ENCODE measurements at regions not wholly inside any gene's neighbourhood (a gene's known extent, or its start where the extent isn't known, plus 50 kb on each side); places are given as distances from the start of the nearest gene placed in this dataset.

DNA sequence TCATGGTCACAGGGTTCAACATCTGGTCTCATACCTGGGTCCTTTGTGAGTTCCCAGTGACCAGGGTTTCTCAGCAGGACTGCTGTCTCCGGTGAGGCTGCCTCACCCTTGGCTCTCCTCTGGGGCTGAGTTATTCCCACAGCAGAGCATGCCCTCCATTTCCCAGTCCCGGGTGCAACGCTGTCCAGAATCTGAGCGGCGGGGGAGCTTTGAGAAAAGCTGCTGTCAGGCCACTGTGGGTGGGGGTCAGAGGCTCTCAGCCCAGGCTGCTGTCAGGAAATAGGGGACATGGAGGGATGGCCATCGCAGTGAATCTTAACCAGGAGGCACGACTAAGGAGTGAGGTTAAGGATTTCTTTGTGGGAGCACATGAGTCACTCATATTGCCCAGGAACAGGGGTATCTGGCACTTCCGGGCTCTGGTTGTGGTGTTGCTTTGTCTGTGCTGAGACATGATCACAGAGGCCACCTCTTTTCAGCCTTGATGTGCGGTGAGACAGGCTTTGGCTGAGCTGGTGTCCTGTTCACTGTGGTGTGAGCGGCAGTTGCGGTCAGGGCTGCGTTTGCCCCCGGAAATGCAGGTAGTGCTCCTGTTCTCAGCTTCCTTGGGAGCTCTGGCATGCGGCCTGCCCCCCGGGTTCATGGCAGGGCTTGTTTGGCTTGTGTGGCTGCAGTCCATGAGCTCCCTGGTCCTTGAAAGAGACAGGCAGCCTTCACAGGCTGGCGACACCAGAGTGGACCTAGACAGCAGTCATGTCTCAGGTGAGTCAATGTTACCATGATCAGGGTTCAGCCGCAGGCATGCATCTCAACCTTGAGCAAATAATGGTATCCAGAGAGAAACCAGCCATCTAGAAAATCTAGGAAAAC lies 310.7 kb upstream of the MYT1L start:
- TF ChIP-seq, protein P1, sequence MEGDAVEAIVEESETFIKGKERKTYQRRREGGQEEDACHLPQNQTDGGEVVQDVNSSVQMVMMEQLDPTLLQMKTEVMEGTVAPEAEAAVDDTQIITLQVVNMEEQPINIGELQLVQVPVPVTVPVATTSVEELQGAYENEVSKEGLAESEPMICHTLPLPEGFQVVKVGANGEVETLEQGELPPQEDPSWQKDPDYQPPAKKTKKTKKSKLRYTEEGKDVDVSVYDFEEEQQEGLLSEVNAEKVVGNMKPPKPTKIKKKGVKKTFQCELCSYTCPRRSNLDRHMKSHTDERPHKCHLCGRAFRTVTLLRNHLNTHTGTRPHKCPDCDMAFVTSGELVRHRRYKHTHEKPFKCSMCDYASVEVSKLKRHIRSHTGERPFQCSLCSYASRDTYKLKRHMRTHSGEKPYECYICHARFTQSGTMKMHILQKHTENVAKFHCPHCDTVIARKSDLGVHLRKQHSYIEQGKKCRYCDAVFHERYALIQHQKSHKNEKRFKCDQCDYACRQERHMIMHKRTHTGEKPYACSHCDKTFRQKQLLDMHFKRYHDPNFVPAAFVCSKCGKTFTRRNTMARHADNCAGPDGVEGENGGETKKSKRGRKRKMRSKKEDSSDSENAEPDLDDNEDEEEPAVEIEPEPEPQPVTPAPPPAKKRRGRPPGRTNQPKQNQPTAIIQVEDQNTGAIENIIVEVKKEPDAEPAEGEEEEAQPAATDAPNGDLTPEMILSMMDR (conservative IDR thresholded peaks at IDR 0.05; ENCODE audit: low read length), result no peak
- no peak for TF ChIP-seq EZH2phosphoT487 (IDR thresholded peaks at IDR 0.05; ENCODE audit: borderline replicate concordance, low read depth, low read length)
